Activated CD8-positive, alpha-beta T cell treated with anti-CD3 and anti-CD28 coated beads for 36 hours (primary cell): ENCODE measurements at regions not wholly inside any gene's neighbourhood (a gene's known extent, or its start where the extent isn't known, plus 50 kb on each side); places are given as distances from the start of the nearest gene placed in this dataset.

ENCODE experiments used
- ATAC-seq: fragments of 200-7000 bp; cut with Tn5 transposase; one replicate; pipeline ENCODE4 v1.10.0; 2021; ENCODE audit warnings: mild to moderate bottlenecking, moderate library complexity
- CTCF ChIA-PET: fragments of 350-600 bp; sonication (Branson Sonifier 250); formaldehyde crosslinking; loops from one replicate; lab custom pipeline; 2021; ENCODE audit warnings: antibody characterized with exemption; lab: Charles Lee
- POLR2A ChIA-PET: fragments of 350-600 bp; sonication (Branson Sonifier 250); formaldehyde crosslinking; loops from one replicate; lab custom pipeline; 2021; ENCODE audit warnings: antibody characterized with exemption; lab: Charles Lee
- DNase-seq: peaks from one replicate; pipeline ENCODE4 v3.0.0-alpha.2; 2020
- H3K27ac Mint-ChIP-seq: one replicate; pipeline ENCODE4 v1.8.0; 2021; ENCODE audit warnings: mild to moderate bottlenecking, mixed read lengths
- H3K27me3 Mint-ChIP-seq: one replicate; pipeline ENCODE4 v1.8.0; 2021; ENCODE audit warnings: mixed read lengths
- H3K36me3 Mint-ChIP-seq: one replicate; pipeline ENCODE4 v1.8.0; 2021; ENCODE audit warnings: low read depth, mixed read lengths
- H3K4me1 Mint-ChIP-seq: one replicate; pipeline ENCODE4 v1.8.0; 2021; ENCODE audit warnings: low read depth, mixed read lengths
- H3K4me3 Mint-ChIP-seq: one replicate; pipeline ENCODE4 v1.8.0; 2021; ENCODE audit warnings: mild to moderate bottlenecking, moderate library complexity, mixed read lengths
- H3K9me3 Mint-ChIP-seq: one replicate; pipeline ENCODE4 v1.8.0; 2021; ENCODE audit warnings: mixed read lengths
- intact Hi-C: fragments of 100-400 bp; cut with micrococcal nuclease; formaldehyde crosslinking; loops from one replicate; pipeline ENCODE4 v1.10.0; 2022
- TF ChIP-seq, protein P1 (sequence below): fragments of 200-600 bp; IDR thresholded peaks from one replicate; pipeline ENCODE4 v1.8.0; 2022; ENCODE audit warnings: antibody characterized with exemption, mild to moderate bottlenecking

DNA sequence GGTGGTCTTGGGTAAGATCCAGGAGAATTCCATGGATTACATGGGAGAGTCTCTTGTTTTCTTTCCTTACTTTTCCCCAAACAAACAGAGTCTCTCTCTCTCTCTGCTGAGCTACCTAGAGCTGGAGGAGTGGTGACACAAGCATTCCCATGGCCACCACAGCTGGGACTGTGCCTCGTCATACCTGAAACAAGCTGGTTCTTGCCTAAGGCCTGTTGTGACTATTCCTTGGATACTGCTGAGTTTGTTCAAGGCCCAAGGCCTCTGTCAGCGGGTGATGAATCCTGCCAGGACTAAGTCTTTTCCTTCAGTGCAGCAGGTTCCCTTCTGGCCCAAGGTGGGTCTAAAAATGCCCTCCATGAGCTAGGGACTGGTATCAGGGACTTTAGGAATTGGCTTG, 378.1 kb upstream of the ZNF385D start:
- no peak for ATAC-seq
- ChIA-PET CTCF (no interaction called here), POLR2A (no interaction called here)
- intact Hi-C loops = no loop called here
- Mint-ChIP-seq H3K9me3 (peaks cover 2% of the 10 kb centered on the region), H3K36me3 (no peaks in the 10 kb centered on the region), H3K4me1 (no peaks in the 10 kb centered on the region), H3K4me3 (no peak overlapping the region), H3K27me3 (no peaks in the 10 kb centered on the region), H3K27ac (no peak overlapping the region)
- TF ChIP-seq, protein P1, sequence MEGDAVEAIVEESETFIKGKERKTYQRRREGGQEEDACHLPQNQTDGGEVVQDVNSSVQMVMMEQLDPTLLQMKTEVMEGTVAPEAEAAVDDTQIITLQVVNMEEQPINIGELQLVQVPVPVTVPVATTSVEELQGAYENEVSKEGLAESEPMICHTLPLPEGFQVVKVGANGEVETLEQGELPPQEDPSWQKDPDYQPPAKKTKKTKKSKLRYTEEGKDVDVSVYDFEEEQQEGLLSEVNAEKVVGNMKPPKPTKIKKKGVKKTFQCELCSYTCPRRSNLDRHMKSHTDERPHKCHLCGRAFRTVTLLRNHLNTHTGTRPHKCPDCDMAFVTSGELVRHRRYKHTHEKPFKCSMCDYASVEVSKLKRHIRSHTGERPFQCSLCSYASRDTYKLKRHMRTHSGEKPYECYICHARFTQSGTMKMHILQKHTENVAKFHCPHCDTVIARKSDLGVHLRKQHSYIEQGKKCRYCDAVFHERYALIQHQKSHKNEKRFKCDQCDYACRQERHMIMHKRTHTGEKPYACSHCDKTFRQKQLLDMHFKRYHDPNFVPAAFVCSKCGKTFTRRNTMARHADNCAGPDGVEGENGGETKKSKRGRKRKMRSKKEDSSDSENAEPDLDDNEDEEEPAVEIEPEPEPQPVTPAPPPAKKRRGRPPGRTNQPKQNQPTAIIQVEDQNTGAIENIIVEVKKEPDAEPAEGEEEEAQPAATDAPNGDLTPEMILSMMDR = no peak
- no peak for DNase-seq

- no peaks in the 10 kb centered on the region for H3K36me3 Mint-ChIP-seq
- H3K4me3 Mint-ChIP-seq = no peak overlapping the region
- DNase-seq (no peak), ATAC-seq (no peak)
- ChIA-PET CTCF (no interaction called here), POLR2A (no interaction called here)
- H3K27ac Mint-ChIP-seq = no peak overlapping the region
- no peaks in the 10 kb centered on the region for H3K27me3 Mint-ChIP-seq
- H3K4me1 Mint-ChIP-seq = no peaks in the 10 kb centered on the region
- intact Hi-C loops = no loop called here
- H3K9me3 Mint-ChIP-seq = peaks cover 6% of the 10 kb centered on the region
- TF ChIP-seq, protein P1 = no peak
Observed at GRCh38 chr3:22141769-22142168, 390.8 kb upstream of the ZNF385D start.

- no peak for ATAC-seq
- Mint-ChIP-seq H3K27me3 (no peaks in the 10 kb centered on the region), H3K4me1 (no peaks in the 10 kb centered on the region), H3K9me3 (peaks cover 3% of the 10 kb centered on the region), H3K27ac (no peak overlapping the region), H3K4me3 (no peak overlapping the region), H3K36me3 (no peaks in the 10 kb centered on the region)
- CTCF ChIA-PET = no interaction called here
- TF ChIP-seq, protein P1 = no peak
- intact Hi-C loops = no loop called here
- no peak for DNase-seq
- POLR2A ChIA-PET = no interaction called here
Observed at GRCh38 chr3:22147161-22147560, 396.2 kb upstream of the ZNF385D start.

DNA sequence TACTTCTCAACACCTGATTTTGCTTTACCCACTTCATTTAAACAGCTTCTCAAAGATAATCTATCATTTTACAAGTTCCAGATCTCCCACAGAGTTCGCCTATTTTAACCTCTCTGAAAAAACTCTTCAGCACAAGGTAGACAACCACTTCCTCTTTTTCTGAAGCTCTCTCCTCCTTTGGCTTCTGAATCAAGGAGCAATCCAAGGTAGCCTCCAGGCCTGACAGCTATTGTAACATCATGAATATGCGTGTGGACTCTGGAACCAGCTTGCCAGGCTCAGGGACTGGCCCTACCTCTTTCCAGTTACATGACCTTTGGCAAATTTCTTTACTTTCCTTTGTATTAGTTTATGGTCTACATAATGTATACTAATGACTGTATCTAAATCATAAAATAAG, 405.9 kb upstream of the ZNF385D start:
- ChIA-PET CTCF (no interaction called here), POLR2A (no interaction called here)
- ATAC-seq = no peak
- Mint-ChIP-seq H3K4me3 (no peak overlapping the region), H3K4me1 (no peaks in the 10 kb centered on the region), H3K9me3 (no peaks in the 10 kb centered on the region), H3K27me3 (no peaks in the 10 kb centered on the region), H3K36me3 (no peaks in the 10 kb centered on the region), H3K27ac (no peak overlapping the region)
- intact Hi-C loops = no loop called here
- DNase-seq = no peak
- TF ChIP-seq, protein P1 = no peak

DNA sequence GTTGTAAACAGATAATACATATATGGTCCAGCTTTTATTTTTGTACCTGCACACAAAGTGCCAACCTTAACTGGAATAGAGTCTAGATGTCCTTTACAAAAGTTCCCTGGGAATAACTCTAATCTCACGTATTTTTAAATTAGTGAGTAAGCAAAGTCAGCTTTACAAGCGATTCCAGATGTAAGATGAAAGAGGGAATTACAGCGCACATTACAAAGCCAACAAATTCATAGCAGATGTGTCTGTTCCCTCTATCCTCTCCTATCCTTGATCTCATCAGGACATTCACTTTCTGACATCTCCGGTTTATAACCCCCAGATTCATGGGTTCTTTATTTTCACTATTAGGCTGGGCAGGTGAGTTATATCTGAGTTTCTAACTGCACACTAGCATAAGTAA, 406.8 kb upstream of the ZNF385D start:
- intact Hi-C loops = no loop called here
- Mint-ChIP-seq H3K27me3 (no peaks in the 10 kb centered on the region), H3K36me3 (no peaks in the 10 kb centered on the region), H3K4me3 (no peak overlapping the region), H3K9me3 (no peaks in the 10 kb centered on the region), H3K4me1 (no peaks in the 10 kb centered on the region), H3K27ac (no peak overlapping the region)
- ChIA-PET POLR2A (no interaction called here), CTCF (no interaction called here)
- ATAC-seq (no peak), DNase-seq (no peak)
- TF ChIP-seq, protein P1 = no peak
